SK-N-SH treated with all-trans-retinoic acid at 6 μM for 48 hours (cell line): ENCODE measurements at regions not wholly inside any gene's neighbourhood (a gene's known extent, or its start where the extent isn't known, plus 50 kb on each side); places are given as distances from the start of the nearest gene placed in this dataset.

ENCODE experiments used
- ATAC-seq: fragments of 200-7000 bp; cut with Tn5 transposase; 3 replicates; pipeline ENCODE4 v1.9.1; 2020; ENCODE audit warnings: mild to moderate bottlenecking, moderate library complexity
- ARNTL ChIP-seq: fragments of 450-650 bp; formaldehyde crosslinking; IDR thresholded peaks from 2 replicates; pipeline ENCODE4 v1.5.0; 2020; ENCODE audit warnings: low read depth, mild to moderate bottlenecking, moderate library complexity, borderline replicate concordance
- CREB5 ChIP-seq: fragments of 250-450 bp; sonication (Bioruptor Pico); IDR thresholded peaks from 2 replicates; pipeline ENCODE4 v1.5.1; 2020; ENCODE audit warnings: low read depth, mild to moderate bottlenecking, moderate library complexity
- CSDC2 ChIP-seq: fragments of 250-450 bp; sonication (Bioruptor Pico); IDR thresholded peaks from 2 replicates; pipeline ENCODE4 v1.5.0; 2020; ENCODE audit warnings: mild to moderate bottlenecking, moderate library complexity
- ESRRG ChIP-seq: fragments of 250-450 bp; sonication (Bioruptor Pico); IDR thresholded peaks from 2 replicates; pipeline ENCODE4 v1.6.1; 2021; ENCODE audit warnings: mild to moderate bottlenecking
- GLIS3 ChIP-seq: fragments of 250-450 bp; sonication (Bioruptor Pico); IDR thresholded peaks from 2 replicates; pipeline ENCODE4 v1.5.0; 2020; ENCODE audit warnings: mild to moderate bottlenecking, moderate library complexity
- ISL1 ChIP-seq: fragments of 250-450 bp; sonication (Bioruptor Pico); IDR thresholded peaks from 2 replicates; pipeline ENCODE4 v2.1.2; 2022; ENCODE audit warnings: mild to moderate bottlenecking, moderate library complexity
- OSR1 ChIP-seq: fragments of 250-450 bp; sonication (Bioruptor Pico); IDR thresholded peaks from 2 replicates; pipeline ENCODE4 v1.8.0; 2022; ENCODE audit warnings: moderate library complexity, mild to moderate bottlenecking, inconsistent platforms
- PATZ1 ChIP-seq: fragments of 250-450 bp; sonication (Bioruptor Pico); IDR thresholded peaks from 2 replicates; pipeline ENCODE4 v1.8.0; 2020; ENCODE audit warnings: mild to moderate bottlenecking, moderate library complexity, borderline replicate concordance
- PPARA ChIP-seq: fragments of 250-450 bp; sonication (Bioruptor Pico); IDR thresholded peaks from 2 replicates; pipeline ENCODE4 v1.5.0; 2020; ENCODE audit warnings: mild to moderate bottlenecking, borderline replicate concordance
- RARB ChIP-seq: fragments of 250-450 bp; sonication (Bioruptor Pico); IDR thresholded peaks from 2 replicates; pipeline ENCODE4 v1.8.0; 2021; ENCODE audit warnings: mild to moderate bottlenecking, moderate library complexity
- SNAI2 ChIP-seq: fragments of 250-450 bp; sonication (Bioruptor Pico); IDR thresholded peaks from 2 replicates; pipeline ENCODE4 v1.5.0; 2020; ENCODE audit warnings: mild to moderate bottlenecking, moderate library complexity
- TCF4 ChIP-seq: fragments of 250-450 bp; sonication (Bioruptor Pico); IDR thresholded peaks from 2 replicates; pipeline ENCODE4 v1.8.0; 2021; ENCODE audit warnings: mild to moderate bottlenecking, moderate library complexity, borderline replicate concordance
- ZC3H10 ChIP-seq: fragments of 250-450 bp; sonication (Bioruptor Pico); IDR thresholded peaks from 2 replicates; pipeline ENCODE4 v1.5.1; 2021; ENCODE audit warnings: mild to moderate bottlenecking, moderate library complexity
- ZFP3 ChIP-seq: fragments of 250-450 bp; sonication (Bioruptor Pico); IDR thresholded peaks from 2 replicates; pipeline ENCODE4 v1.5.0; 2020; ENCODE audit warnings: mild to moderate bottlenecking, moderate library complexity
- ZFP30 ChIP-seq: fragments of 450-650 bp; formaldehyde crosslinking; IDR thresholded peaks from 2 replicates; pipeline ENCODE4 v1.5.0; 2022; ENCODE audit warnings: mild to moderate bottlenecking, moderate library complexity
- ZNF70 ChIP-seq: fragments of 450-650 bp; formaldehyde crosslinking; IDR thresholded peaks from 2 replicates; pipeline ENCODE4 v1.5.0; 2020; ENCODE audit warnings: mild to moderate bottlenecking, moderate library complexity
- ZNF8 ChIP-seq: fragments of 450-650 bp; formaldehyde crosslinking; IDR thresholded peaks from 2 replicates; pipeline ENCODE4 v1.5.0; 2020; ENCODE audit warnings: mild to moderate bottlenecking, moderate library complexity
- TF ChIP-seq, protein P1 (sequence below): fragments of 250-450 bp; sonication (Bioruptor Pico); IDR thresholded peaks from 2 replicates; pipeline ENCODE4 v1.5.0; 2020; ENCODE audit warnings: mild to moderate bottlenecking, moderate library complexity

DNA sequence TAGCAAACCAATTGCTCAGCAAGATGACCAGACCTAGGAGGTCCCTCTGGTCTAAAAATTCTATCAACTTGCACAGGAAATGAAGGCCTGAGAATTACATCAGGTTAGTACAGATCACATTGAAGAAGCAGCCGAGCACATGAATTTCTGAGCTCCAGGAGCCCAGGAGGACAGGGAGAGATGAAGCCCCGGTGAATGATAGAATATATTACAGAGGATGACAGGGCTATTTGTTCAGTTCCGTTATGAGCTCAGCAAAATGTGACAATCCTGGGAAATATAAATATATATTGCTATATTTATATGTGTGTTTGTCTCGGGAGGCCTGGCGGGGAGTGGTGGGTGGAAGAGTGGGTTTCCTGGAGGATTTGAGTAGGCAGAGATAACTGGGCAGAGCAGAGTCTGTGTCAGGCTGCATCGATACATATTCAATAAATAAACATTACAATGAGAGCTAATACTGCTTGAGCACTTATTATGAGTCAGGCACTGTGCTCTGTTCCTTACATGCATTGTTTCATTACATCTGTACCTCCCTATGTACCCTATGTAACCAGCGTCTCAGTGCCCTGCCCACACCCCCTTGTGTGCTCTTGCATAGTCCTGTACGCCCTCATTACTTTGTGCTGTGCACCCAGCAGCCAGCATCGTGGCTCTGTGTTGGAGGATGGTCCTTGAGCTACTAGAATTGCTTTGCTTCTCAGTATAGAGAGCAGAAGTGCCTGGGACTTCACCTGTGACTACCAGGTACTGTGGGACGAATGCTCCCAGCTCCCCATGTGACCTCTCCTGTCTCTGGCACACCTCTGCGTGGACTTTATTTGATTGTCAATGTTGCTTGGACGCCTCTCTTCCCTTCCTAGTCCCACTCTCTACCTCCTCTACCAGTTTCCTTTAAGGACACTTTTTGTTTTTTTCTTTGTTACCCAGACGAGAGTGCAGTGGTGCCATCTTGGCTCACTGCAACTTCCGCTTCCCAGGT, 58.1 kb upstream of the KLF9 start (continued):
- TF ChIP-seq, protein P1, sequence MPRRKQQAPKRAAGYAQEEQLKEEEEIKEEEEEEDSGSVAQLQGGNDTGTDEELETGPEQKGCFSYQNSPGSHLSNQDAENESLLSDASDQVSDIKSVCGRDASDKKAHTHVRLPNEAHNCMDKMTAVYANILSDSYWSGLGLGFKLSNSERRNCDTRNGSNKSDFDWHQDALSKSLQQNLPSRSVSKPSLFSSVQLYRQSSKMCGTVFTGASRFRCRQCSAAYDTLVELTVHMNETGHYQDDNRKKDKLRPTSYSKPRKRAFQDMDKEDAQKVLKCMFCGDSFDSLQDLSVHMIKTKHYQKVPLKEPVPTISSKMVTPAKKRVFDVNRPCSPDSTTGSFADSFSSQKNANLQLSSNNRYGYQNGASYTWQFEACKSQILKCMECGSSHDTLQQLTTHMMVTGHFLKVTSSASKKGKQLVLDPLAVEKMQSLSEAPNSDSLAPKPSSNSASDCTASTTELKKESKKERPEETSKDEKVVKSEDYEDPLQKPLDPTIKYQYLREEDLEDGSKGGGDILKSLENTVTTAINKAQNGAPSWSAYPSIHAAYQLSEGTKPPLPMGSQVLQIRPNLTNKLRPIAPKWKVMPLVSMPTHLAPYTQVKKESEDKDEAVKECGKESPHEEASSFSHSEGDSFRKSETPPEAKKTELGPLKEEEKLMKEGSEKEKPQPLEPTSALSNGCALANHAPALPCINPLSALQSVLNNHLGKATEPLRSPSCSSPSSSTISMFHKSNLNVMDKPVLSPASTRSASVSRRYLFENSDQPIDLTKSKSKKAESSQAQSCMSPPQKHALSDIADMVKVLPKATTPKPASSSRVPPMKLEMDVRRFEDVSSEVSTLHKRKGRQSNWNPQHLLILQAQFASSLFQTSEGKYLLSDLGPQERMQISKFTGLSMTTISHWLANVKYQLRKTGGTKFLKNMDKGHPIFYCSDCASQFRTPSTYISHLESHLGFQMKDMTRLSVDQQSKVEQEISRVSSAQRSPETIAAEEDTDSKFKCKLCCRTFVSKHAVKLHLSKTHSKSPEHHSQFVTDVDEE (CRISPR knock-in tag), result no peak
- no peak for TF ChIP-seq ZFP30 (CRISPR knock-in tag)
- TF ChIP-seq PATZ1, result no peak
- TF ChIP-seq ZNF70 (CRISPR knock-in tag), result no peak
- TF ChIP-seq SNAI2 (CRISPR knock-in tag), result no peak
- TF ChIP-seq ESRRG (CRISPR knock-in tag), result no peak
- no peak for TF ChIP-seq OSR1 (CRISPR knock-in tag)
- TF ChIP-seq ISL1 (CRISPR knock-in tag), result no peak

DNA sequence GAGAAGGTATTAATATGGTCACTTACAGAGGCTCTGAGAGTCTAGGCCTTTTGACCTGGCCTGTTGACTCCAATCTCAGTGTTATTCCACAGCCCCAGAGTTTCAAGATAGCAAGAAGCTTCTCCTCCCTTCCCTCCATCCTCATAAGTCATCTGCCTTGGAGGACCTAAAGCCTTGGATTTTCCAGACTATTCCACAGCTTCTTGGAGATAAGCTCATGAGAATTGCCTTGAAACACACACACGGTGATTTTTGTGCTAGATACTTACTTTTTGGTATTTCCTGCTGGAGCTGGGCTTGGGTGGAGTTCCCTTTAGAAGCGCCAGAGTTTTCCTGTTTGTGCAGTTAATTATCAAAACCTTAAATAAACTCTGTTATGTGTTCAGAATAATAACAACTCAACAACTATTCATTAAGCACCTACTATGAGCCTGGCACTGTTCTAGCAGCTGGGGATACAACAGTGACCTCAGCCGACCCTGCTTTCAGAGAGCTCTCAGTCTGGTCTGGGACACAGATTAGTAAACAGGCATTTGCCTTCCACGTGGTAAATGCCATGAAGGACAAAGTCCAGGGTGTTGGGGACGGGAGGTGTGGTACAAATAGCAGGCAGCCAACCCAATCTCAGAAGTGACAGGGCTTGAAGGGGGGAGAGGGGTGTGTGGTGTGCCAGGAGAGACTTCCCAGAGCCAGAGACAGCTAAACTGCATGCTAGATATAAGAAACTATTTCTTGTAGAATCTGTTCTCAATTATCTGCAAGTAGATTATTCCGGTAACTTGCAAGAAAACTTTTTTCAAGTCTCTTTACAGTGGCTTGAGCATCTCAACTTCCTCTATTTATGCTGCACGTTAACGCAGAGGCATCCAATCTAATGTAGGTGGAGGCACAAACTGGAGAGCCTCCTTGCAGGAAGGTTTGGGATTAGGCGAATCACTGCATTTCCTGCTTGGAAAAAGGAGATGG, 55.9 kb upstream of the KLF9 start:
- TF ChIP-seq RARB (CRISPR knock-in tag), result no peak
- TF ChIP-seq ZNF8, result no peak
- TF ChIP-seq PPARA (CRISPR knock-in tag), result no peak
- no peak for TF ChIP-seq ISL1 (CRISPR knock-in tag)
- TF ChIP-seq CSDC2 (CRISPR knock-in tag), result no peak
- TF ChIP-seq ZFP30 (CRISPR knock-in tag), result no peak
- TF ChIP-seq, protein P1 (CRISPR knock-in tag), result no peak
- TF ChIP-seq, all 23 proteins: peak for 0
- ATAC-seq, result peak; percentile 80

GRCh38 chr9:70468291-70468690, 53.8 kb upstream of the KLF9 start:
- TF ChIP-seq TCF4 (CRISPR knock-in tag), result no peak
- TF ChIP-seq ZFP3 (CRISPR knock-in tag), result no peak
- TF ChIP-seq ISL1 (CRISPR knock-in tag), result no peak
- TF ChIP-seq ARNTL (CRISPR knock-in tag), result no peak
- no peak for TF ChIP-seq ZFP30 (CRISPR knock-in tag)
- no peak for TF ChIP-seq GLIS3 (CRISPR knock-in tag)
- no peak for TF ChIP-seq RARB (CRISPR knock-in tag)
- no peak for TF ChIP-seq ZC3H10 (CRISPR knock-in tag)
- no peak for TF ChIP-seq PATZ1
- TF ChIP-seq SNAI2 (CRISPR knock-in tag), result no peak
- no peak for TF ChIP-seq CREB5 (CRISPR knock-in tag)
- ATAC-seq, result no peak
